ENCODE measurements at regions not wholly inside any gene's neighbourhood (a gene's known extent, or its start where the extent isn't known, plus 50 kb on each side); places are given as distances from the start of the nearest gene placed in this dataset.

- TF ChIP-seq CTCF (IDR thresholded peaks at IDR 0.05), result no peak
- TF ChIP-seq GABPA (IDR thresholded peaks at IDR 0.05; ENCODE audit: low read depth), result no peak
- no peak for TF ChIP-seq TEAD4 (IDR thresholded peaks at IDR 0.05; ENCODE audit: borderline replicate concordance, insufficient read depth)
- no peak for TF ChIP-seq EZH2phosphoT487 (IDR thresholded peaks at IDR 0.05; ENCODE audit: borderline replicate concordance, low read depth)
- TF ChIP-seq FOXM1 (IDR thresholded peaks at IDR 0.05; ENCODE audit: low read depth), result no peak
- TF ChIP-seq JUND (IDR thresholded peaks at IDR 0.05), result no peak
- TF ChIP-seq PBX3 (IDR thresholded peaks at IDR 0.05), result no peak
- TF ChIP-seq TAF1 (IDR thresholded peaks at IDR 0.05; ENCODE audit: borderline replicate concordance, low read depth, low read length), result no peak
- TF ChIP-seq USF2 (IDR thresholded peaks at IDR 0.05; ENCODE audit: borderline replicate concordance, low read depth, low read length), result no peak
- TF ChIP-seq RXRA (IDR thresholded peaks at IDR 0.05; ENCODE audit: borderline replicate concordance, low read depth), result no peak
- no peak for TF ChIP-seq MAX (IDR thresholded peaks at IDR 0.05; ENCODE audit: low read depth)
These were observed 111.8 kb upstream of the ZNF32 start for GRCh38 chr10:43760514-43760913.
